Osteocyte (in vitro differentiated cells): ENCODE measurements at regions not wholly inside any gene's neighbourhood (a gene's known extent, or its start where the extent isn't known, plus 50 kb on each side); places are given as distances from the start of the nearest gene placed in this dataset.

Experiments
- DNase-seq: peaks from one replicate; pipeline ENCODE4 v3.0.0; 2021; ENCODE audit warnings: mixed read lengths; ENCODE audit not compliant: unreplicated experiment; ENCODE audit errors: extremely low spot score
- H3K27ac Mint-ChIP-seq: one replicate; pipeline ENCODE4 v1.8.0; 2021; ENCODE audit warnings: mild to moderate bottlenecking, mixed read lengths; ENCODE audit not compliant: unreplicated experiment
- H3K27me3 Mint-ChIP-seq: one replicate; pipeline ENCODE4 v1.8.0; 2021; ENCODE audit warnings: mixed read lengths; ENCODE audit not compliant: unreplicated experiment
- H3K36me3 Mint-ChIP-seq: one replicate; pipeline ENCODE4 v1.8.0; 2021; ENCODE audit warnings: mixed read lengths; ENCODE audit not compliant: unreplicated experiment
- H3K4me1 Mint-ChIP-seq: one replicate; pipeline ENCODE4 v1.8.0; 2021; ENCODE audit warnings: mixed read lengths; ENCODE audit not compliant: unreplicated experiment
- H3K4me3 Mint-ChIP-seq: one replicate; pipeline ENCODE4 v1.8.0; 2021; ENCODE audit warnings: mild to moderate bottlenecking, moderate library complexity, mixed read lengths; ENCODE audit not compliant: unreplicated experiment
- H3K9me3 Mint-ChIP-seq: one replicate; pipeline ENCODE4 v1.8.0; 2021; ENCODE audit warnings: mixed read lengths; ENCODE audit not compliant: unreplicated experiment
- TF ChIP-seq, protein P1 (sequence below): fragments of 200-600 bp; sonication (generic); IDR thresholded peaks from 2 replicates; pipeline ENCODE4 v1.5.0; 2021; ENCODE audit warnings: antibody characterized with exemption, mild to moderate bottlenecking, moderate library complexity

DNA sequence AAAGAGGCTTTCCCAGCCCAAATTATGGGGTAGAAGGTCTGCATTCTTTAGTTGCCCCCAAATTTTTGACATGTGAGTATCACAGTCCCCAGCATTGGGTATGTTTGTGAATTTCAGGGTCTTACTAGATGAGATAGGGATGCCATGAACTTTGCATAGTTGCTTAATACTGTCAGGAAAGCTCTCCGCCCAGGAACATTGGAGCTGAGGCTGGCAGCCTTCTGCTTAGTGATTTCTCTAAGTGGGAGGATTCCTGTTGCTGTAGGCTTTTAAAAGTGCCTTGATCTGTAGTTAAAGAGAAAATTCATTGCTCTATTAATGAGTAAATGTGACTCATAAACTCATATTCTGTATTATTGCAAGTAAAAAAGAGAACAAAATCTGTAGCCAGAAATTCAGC, 206.9 kb downstream of the CAVIN4 start:
- H3K9me3 Mint-ChIP-seq = no peaks in the 10 kb centered on the region
- DNase-seq = no peak
- H3K27ac Mint-ChIP-seq = no peak overlapping the region
- no peak overlapping the region for H3K4me3 Mint-ChIP-seq
- TF ChIP-seq, protein P1, sequence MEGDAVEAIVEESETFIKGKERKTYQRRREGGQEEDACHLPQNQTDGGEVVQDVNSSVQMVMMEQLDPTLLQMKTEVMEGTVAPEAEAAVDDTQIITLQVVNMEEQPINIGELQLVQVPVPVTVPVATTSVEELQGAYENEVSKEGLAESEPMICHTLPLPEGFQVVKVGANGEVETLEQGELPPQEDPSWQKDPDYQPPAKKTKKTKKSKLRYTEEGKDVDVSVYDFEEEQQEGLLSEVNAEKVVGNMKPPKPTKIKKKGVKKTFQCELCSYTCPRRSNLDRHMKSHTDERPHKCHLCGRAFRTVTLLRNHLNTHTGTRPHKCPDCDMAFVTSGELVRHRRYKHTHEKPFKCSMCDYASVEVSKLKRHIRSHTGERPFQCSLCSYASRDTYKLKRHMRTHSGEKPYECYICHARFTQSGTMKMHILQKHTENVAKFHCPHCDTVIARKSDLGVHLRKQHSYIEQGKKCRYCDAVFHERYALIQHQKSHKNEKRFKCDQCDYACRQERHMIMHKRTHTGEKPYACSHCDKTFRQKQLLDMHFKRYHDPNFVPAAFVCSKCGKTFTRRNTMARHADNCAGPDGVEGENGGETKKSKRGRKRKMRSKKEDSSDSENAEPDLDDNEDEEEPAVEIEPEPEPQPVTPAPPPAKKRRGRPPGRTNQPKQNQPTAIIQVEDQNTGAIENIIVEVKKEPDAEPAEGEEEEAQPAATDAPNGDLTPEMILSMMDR = no peak
- H3K27me3 Mint-ChIP-seq = no peaks in the 10 kb centered on the region
- H3K4me1 Mint-ChIP-seq = no peaks in the 10 kb centered on the region
- no peaks in the 10 kb centered on the region for H3K36me3 Mint-ChIP-seq

DNA sequence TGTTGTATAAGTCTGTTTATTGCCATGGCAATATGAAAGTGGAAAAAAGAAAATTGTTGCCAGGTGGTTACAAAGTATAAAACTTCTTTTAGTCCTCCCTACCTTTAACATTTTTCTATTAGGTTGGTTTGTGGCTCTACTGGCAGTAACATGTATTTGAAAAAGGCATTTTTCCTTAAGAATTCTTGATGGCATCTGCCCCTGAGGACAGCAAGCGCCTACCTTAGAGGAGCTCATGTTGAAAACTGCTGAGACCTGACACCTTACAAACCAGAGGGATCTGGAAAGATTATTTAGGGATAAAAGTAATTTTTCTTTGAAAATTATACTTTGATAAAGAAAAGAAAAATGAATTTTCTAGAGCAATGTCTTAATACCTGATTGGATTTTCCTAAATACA, 208.1 kb downstream of the CAVIN4 start:
- TF ChIP-seq, protein P1 = no peak
- Mint-ChIP-seq H3K4me1 (no peaks in the 10 kb centered on the region), H3K9me3 (no peaks in the 10 kb centered on the region), H3K4me3 (no peak overlapping the region), H3K27ac (no peak overlapping the region), H3K27me3 (no peaks in the 10 kb centered on the region), H3K36me3 (no peaks in the 10 kb centered on the region)
- DNase-seq = no peak

DNA sequence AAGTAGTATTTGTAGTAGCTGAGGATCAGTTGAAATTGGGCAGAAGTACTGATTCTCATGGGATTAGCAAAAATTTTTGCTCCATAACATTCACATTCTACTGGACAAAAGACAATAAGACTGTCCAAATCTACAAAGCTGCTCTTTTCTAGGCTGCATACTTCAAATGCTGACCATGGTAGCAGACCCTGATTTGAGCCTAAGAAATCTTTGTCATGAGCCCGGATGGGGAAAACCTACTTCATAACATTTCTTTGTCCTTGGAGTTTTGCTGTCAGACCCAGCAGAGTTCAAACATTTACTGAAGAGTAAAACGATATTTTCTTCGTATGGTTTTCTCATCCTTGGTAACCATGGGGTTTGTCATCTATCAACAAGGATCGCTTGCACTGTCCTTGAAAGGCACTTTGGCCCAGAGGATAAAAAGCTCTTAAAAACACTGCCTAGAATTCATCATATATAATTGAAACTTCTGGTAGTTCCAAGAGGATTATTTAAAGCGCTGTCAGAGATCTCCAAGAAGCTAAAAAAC, 216.9 kb downstream of the CAVIN4 start:
- no peaks in the 10 kb centered on the region for H3K9me3 Mint-ChIP-seq
- no peak overlapping the region for H3K27ac Mint-ChIP-seq
- TF ChIP-seq, protein P1 = no peak
- no peak for DNase-seq
- no peaks in the 10 kb centered on the region for H3K27me3 Mint-ChIP-seq
- H3K36me3 Mint-ChIP-seq = no peaks in the 10 kb centered on the region
- H3K4me3 Mint-ChIP-seq = no peak overlapping the region
- H3K4me1 Mint-ChIP-seq = no peaks in the 10 kb centered on the region

DNA sequence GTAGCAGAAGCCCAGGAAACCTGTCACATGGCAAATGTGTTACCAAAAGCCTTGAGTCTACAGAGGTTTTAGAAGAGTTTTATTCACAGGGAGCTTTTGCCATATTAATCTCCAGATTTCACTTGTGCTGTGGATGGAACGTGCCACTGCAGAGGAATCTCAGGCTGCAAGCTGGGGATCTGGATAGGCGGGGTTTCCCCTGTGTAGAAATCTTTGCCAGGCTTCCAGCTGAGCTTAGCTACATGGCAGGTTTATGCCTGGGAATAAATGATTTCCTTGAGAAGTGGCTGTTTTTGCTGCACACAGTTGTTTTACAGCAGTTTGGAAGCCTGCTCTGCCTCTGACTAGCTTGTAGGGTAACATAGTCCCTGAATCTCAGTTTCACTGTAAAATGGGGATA, 224.6 kb upstream of the PLPPR1 start:
- Mint-ChIP-seq H3K4me1 (no peaks in the 10 kb centered on the region), H3K27ac (no peak overlapping the region), H3K36me3 (no peaks in the 10 kb centered on the region), H3K27me3 (no peaks in the 10 kb centered on the region), H3K9me3 (peaks cover 4% of the 10 kb centered on the region), H3K4me3 (no peak overlapping the region)
- TF ChIP-seq, protein P1 = no peak
- DNase-seq = no peak

DNA sequence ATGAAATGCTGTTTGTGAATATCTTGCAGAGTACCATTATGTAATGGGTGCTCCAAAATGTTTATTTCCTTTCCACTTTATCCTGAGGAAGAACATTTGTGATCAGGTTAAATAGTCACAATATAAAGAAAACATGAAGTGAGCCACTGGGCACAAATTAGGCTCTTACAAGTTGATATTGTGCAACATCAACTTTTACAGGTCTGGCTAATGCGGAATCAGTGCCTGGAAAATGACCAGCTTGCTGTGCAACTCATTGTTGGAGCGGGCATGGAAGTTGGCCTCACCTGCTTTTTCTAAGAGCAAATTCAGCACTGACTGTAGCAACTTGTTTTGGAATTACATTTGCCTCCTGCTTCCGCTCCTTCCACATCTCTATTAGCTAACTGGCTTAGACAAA, 216.9 kb upstream of the PLPPR1 start:
- H3K4me1 Mint-ChIP-seq = no peaks in the 10 kb centered on the region
- TF ChIP-seq, protein P1 = no peak
- peaks cover 3% of the 10 kb centered on the region for H3K9me3 Mint-ChIP-seq
- no peak for DNase-seq
- H3K27ac Mint-ChIP-seq = no peak overlapping the region
- H3K4me3 Mint-ChIP-seq = no peak overlapping the region
- H3K27me3 Mint-ChIP-seq = no peaks in the 10 kb centered on the region
- no peaks in the 10 kb centered on the region for H3K36me3 Mint-ChIP-seq
